ENCODE measurements at regions not wholly inside any gene's neighbourhood (a gene's known extent, or its start where the extent isn't known, plus 50 kb on each side); places are given as distances from the start of the nearest gene placed in this dataset.

DNA sequence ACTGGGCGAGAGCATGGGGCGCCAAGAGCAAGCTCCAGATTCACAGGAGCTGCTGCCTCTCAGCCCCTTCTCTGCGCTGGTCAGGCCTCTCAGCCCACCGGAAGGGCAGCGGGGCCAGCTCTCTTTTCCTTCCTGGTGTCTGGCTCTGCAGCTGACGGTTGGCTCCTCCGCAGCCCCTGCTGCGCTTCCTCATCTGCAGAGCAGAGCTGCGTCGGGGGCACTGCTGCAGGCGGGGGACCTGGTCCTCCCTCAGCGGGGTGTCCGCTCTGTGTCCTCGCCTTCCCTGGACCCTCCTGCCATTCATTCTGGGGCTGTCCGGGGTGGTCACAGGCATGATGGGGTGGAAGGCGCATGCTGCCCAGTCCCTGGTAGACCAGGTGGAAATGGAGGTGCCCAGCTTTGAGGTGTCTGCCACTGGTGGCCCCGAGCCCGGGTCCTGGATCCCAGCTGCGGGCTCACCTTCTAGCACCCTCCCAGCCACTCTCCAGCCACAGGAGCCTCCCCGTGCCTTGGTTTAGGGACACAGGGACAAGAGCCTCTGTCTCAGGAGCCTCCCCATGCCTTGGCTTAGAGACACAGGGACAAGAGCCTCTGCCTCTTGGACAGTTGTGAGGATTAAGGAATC, 84.8 kb downstream of the IRF8 start:
- ChIA-PET POLR2A (interaction anchor here (0.7 kb wide), 1 partner anchor 290 kb away, joined by 4 read pairs; no protein-coding TSS in a partner anchor), CTCF (interaction anchor here (0.6 to 0.7 kb wide), 3 partner anchors 21 to 273 kb away, joined by 3 read pairs; no protein-coding TSS in a partner anchor)
- DNase-seq (no peak), ATAC-seq (no peak)
- H3K4me1 Mint-ChIP-seq: peaks cover 59% of the 10 kb centered on the region
- H3K27ac Mint-ChIP-seq: no peak overlapping the region
- intact Hi-C loops (cut with DNase I, micrococcal nuclease): no loop called here
- H3K27me3 Mint-ChIP-seq: peaks cover 4% of the 10 kb centered on the region
- H3K9me3 Mint-ChIP-seq (ENCODE audit: low read depth): no peaks in the 10 kb centered on the region
- no peaks in the 10 kb centered on the region for H3K36me3 Mint-ChIP-seq (ENCODE audit: low read depth)
- no peak overlapping the region for H3K4me3 Mint-ChIP-seq

DNA sequence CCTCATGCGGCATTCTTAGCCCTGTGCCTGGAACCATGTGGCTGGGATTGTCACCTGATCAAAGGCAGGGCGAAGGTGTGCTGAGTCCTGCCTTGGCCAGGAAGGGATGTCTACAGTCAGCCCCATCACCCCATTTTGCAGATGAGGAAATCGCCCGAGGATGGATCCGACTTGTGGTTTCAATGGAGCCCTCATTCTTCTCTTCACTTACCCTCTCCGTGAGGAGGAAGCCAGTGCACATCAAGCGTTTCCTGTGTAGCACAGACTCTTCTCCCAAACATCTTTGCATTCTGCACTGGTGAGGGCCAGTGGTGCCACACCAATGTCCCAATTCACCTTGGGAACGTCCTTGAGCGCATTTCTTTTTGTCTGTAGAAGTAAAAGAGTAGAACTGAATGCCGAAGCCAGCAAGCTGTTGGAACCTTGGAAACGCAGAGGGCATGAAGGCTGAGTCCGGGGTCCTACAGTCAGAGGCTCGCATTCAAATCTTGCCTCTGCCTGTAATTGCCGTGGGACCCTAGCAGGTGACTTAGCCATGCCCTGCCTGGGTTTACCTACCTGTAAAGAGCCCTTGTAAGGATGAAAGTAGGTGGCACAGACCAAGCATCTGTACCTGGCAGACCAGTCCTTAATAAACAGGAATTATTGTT, 85.4 kb downstream of the IRF8 start:
- intact Hi-C loops (cut with DNase I, micrococcal nuclease): no loop called here
- ChIA-PET POLR2A (interaction anchor here (0.8 kb wide), 1 partner anchor 65 kb away, joined by 3 read pairs; no protein-coding TSS in a partner anchor), CTCF (interaction anchor here (0.6 to 9.9 kb wide), 5 partner anchors 10 to 163 kb away, joined by 3 to 120 read pairs (median 3); no protein-coding TSS in a partner anchor)
- peaks cover 61% of the 10 kb centered on the region for H3K4me1 Mint-ChIP-seq
- DNase-seq: no peak
- no peak overlapping the region for H3K4me3 Mint-ChIP-seq
- peaks cover 4% of the 10 kb centered on the region for H3K27me3 Mint-ChIP-seq
- H3K9me3 Mint-ChIP-seq (ENCODE audit: low read depth): no peaks in the 10 kb centered on the region
- no peak for ATAC-seq
- no peaks in the 10 kb centered on the region for H3K36me3 Mint-ChIP-seq (ENCODE audit: low read depth)
- H3K27ac Mint-ChIP-seq: peak overlapping the region; percentile 99

DNA sequence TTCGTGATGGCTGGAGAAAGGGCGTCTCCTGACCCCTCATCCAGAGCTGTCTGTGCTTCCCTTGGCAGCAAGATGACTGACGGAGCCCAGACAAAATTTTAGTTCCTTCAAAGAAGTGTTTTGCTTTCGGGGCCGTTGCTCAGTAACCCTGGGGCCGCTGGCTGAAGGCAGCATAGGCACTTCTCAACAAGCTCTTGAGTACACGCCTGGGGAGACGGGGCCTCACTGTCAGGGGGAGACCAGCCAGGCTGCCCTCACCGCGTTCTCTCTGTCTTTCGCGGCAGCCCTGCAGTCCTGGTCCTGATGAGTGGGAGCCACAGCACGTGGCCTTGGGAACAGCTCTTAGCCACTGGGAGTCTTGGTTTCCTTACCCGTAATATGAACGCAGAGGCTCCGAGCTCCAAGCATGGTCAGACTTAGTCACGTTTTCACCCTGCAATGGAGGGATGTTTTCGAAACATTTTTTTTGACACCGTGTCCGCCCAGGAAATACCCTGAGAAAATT, 86.0 kb downstream of the IRF8 start:
- intact Hi-C loops (cut with DNase I, micrococcal nuclease): loop anchor here in 1 of 2 experiments (5.0 kb wide), 1 partner anchor 83 kb away; no protein-coding TSS in a partner anchor
- no peak overlapping the region for H3K4me3 Mint-ChIP-seq

DNA sequence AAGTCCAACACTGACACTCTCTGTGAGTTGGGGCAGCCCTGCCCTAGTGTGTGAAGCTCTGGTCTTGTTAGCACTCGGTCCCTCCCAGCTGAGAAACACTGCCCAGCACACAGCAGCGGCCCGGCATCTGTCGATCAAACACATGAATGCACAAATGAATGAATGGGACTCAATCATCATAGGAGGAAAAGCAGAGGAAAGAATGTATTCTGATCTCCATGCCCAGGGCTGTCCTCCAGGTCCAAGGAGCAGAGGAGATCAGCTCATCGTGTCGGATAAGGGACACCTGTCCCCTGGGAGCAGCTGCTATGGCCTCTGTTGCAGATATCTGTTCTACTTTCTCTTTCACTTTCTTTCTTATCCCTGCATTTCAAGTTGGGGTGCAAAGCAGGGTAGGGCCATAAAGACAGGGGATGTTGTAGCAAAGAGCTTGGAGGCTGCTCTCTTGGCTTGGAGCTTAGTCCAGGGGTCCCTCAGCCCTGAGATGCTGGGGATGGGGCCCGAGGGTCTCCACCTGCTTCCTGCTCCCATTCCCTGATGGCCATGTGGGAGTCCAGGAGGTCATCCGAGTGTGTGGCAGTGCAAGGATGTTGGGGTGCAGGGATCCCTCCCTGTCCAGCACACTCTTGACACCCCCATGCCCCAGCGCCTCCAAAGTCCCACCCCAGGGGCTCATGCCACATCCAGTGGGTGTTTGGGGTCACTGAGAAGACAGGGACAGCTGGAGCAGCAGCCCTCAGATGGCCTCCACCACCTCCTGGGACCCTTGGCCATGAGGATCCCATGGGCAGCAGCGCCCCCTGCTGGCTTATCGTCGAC, 88.2 kb downstream of the IRF8 start:
- ChIA-PET POLR2A (interaction anchor here (0.6 to 1.9 kb wide), 2 partner anchors 89 to 165 kb away, joined by 3 to 5 read pairs; no protein-coding TSS in a partner anchor), CTCF (interaction anchor here (0.6 to 9.9 kb wide), 20 partner anchors 10 to 754 kb away, joined by 3 to 120 read pairs (median 4); no protein-coding TSS in a partner anchor)
- no peaks in the 10 kb centered on the region for H3K9me3 Mint-ChIP-seq (ENCODE audit: low read depth)
- no peaks in the 10 kb centered on the region for H3K36me3 Mint-ChIP-seq (ENCODE audit: low read depth)
- no peak overlapping the region for H3K4me3 Mint-ChIP-seq
- H3K27ac Mint-ChIP-seq: peak overlapping the region; percentile 99
- H3K4me1 Mint-ChIP-seq: peaks cover 78% of the 10 kb centered on the region
- DNase-seq (peak; percentile 76), ATAC-seq (peak; percentile 16)
- intact Hi-C loops (cut with DNase I, micrococcal nuclease): loop anchor here (1.0 to 5.0 kb wide), 2 partner anchors 85 to 166 kb away; no protein-coding TSS in a partner anchor
- no peaks in the 10 kb centered on the region for H3K27me3 Mint-ChIP-seq

More for the DNA sequence above, 86.0 kb downstream of the IRF8 start:
- Mint-ChIP-seq H3K9me3 (ENCODE audit: low read depth) (no peaks in the 10 kb centered on the region), H3K4me1 (peaks cover 61% of the 10 kb centered on the region), H3K27ac (peak overlapping the region; percentile 99), H3K36me3 (ENCODE audit: low read depth) (no peaks in the 10 kb centered on the region), H3K27me3 (peaks cover 4% of the 10 kb centered on the region)
- DNase-seq (peak; percentile 41), ATAC-seq (no peak)
- ChIA-PET CTCF (interaction anchor here (0.7 to 9.9 kb wide), 6 partner anchors 8 to 164 kb away, joined by 3 to 120 read pairs (median 6); no protein-coding TSS in a partner anchor), POLR2A (interaction anchor here (0.7 to 0.8 kb wide), 2 partner anchors 49 to 65 kb away, joined by 3 to 4 read pairs; no protein-coding TSS in a partner anchor)

DNA sequence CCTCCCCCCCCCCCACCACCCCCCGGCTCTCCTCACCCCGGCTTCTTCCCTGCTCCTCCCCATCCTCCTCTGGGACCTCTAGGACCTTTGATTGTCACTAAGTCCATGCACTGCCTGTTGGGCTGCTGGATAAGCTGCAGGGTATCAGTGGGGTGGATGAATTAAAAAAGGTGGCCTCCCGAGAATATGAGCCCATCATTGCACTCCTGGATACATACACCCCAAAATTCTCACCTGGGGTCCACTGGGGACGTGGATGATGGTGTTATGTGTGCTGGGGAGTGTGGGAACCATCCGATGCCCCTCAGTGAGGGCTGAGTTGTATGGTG, 88.8 kb downstream of the IRF8 start:
- ATAC-seq: no peak
- no peaks in the 10 kb centered on the region for H3K9me3 Mint-ChIP-seq (ENCODE audit: low read depth)
- peak overlapping the region; percentile 8 for H3K4me3 Mint-ChIP-seq

DNA sequence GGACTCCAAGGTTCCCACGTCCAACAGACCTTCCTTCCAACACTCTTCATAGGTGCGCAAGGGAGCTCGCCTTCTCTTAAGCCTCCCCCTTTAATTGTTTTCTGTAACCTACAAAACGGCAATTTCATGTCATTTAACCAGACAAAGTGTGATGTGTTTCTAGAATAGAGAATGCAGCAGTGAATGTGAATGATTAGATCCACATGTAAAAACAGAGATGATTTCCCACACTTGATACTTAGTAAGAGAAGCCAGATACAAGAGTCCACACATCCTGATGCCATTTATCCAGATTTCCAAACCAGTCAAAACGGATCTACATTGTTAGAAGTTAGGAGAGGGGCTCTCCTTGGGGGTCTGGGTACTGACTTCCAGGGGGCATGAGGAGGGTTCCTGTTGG, 89.3 kb downstream of the IRF8 start:
- no peaks in the 10 kb centered on the region for H3K36me3 Mint-ChIP-seq (ENCODE audit: low read depth)
- no peaks in the 10 kb centered on the region for H3K9me3 Mint-ChIP-seq (ENCODE audit: low read depth)
- POLR2A ChIA-PET: interaction anchor here (1.0 to 2.6 kb wide), 6 partner anchors 11 to 167 kb away, joined by 3 to 13 read pairs (median 5); no protein-coding TSS in a partner anchor
- H3K4me1 Mint-ChIP-seq: peaks cover 84% of the 10 kb centered on the region
- peak; percentile 46 for ATAC-seq
- intact Hi-C loops (cut with DNase I, micrococcal nuclease): loop anchor here (1.0 to 5.0 kb wide), 6 partner anchors 28 to 100 kb away; partner anchors contain the start of gene IRF8 (in 1 of the 2)
- CTCF ChIA-PET: interaction anchor here (0.7 to 9.9 kb wide), 12 partner anchors 10 to 167 kb away, joined by 3 to 120 read pairs (median 6); no protein-coding TSS in a partner anchor
- H3K27ac Mint-ChIP-seq: peak overlapping the region; percentile 99
- DNase-seq: no peak
- peak overlapping the region; percentile 60 for H3K4me3 Mint-ChIP-seq
- H3K27me3 Mint-ChIP-seq: peaks cover 2% of the 10 kb centered on the region

More for the DNA sequence above, 88.8 kb downstream of the IRF8 start:
- no peaks in the 10 kb centered on the region for H3K27me3 Mint-ChIP-seq
- intact Hi-C loops (cut with DNase I, micrococcal nuclease): loop anchor here (1.0 to 5.0 kb wide), 7 partner anchors 29 to 166 kb away; partner anchors contain the start of gene IRF8 (in 1 of the 2)
- H3K36me3 Mint-ChIP-seq (ENCODE audit: low read depth): no peaks in the 10 kb centered on the region
- DNase-seq: no peak
- ChIA-PET CTCF (interaction anchor here (0.6 to 9.9 kb wide), 15 partner anchors 11 to 754 kb away, joined by 3 to 120 read pairs (median 6); no protein-coding TSS in a partner anchor), POLR2A (interaction anchor here (0.6 to 2.6 kb wide), 4 partner anchors 51 to 166 kb away, joined by 3 to 13 read pairs (median 6); no protein-coding TSS in a partner anchor)
- H3K4me1 Mint-ChIP-seq: peaks cover 80% of the 10 kb centered on the region
- peak overlapping the region; percentile 99 for H3K27ac Mint-ChIP-seq

DNA sequence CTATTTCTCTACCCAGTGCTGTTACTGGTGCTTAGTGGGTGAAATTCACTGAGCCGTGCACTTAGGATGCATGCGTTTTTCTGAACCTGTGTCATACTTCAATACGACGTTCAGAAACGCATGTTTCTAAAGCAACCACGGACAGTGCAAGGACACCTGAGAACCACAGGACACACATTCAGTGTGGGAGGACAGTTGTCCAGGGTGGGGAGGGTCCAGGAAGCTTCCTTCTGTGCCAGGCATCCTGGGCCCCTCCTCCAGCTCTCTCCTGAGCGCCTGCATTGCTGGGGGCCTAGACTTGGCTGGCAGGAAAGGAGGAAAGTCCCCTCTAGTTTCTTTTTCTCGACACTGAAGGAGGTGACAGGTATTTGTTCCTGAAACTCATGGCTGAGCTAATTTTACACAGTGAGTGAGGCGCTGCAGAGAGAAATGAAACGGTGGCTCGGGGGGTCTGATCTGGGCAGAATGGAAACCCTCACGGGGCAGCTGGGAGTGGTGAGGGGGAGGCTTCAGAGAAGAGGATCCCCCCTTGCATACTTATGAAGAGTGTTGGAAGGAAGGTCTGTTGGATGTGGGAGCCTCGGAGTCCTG, 89.9 kb downstream of the IRF8 start:
- Mint-ChIP-seq H3K4me3 (peak overlapping the region; percentile 60), H3K4me1 (peaks cover 84% of the 10 kb centered on the region), H3K36me3 (ENCODE audit: low read depth) (no peaks in the 10 kb centered on the region), H3K9me3 (ENCODE audit: low read depth) (no peaks in the 10 kb centered on the region), H3K27ac (peak overlapping the region; percentile 99), H3K27me3 (peaks cover 2% of the 10 kb centered on the region)
- intact Hi-C loops (cut with DNase I, micrococcal nuclease): loop anchor here (1.0 to 5.0 kb wide), 7 partner anchors 27 to 100 kb away; partner anchors contain the start of gene IRF8 (in 1 of the 2)
- CTCF ChIA-PET: interaction anchor here (0.6 to 9.9 kb wide), 14 partner anchors 10 to 314 kb away, joined by 3 to 120 read pairs (median 6); no protein-coding TSS in a partner anchor
- ATAC-seq (peak; percentile 67), DNase-seq (peak; percentile 72)
- POLR2A ChIA-PET: interaction anchor here (0.6 to 2.6 kb wide), 7 partner anchors 10 to 675 kb away, joined by 3 to 13 read pairs (median 4); no protein-coding TSS in a partner anchor

DNA sequence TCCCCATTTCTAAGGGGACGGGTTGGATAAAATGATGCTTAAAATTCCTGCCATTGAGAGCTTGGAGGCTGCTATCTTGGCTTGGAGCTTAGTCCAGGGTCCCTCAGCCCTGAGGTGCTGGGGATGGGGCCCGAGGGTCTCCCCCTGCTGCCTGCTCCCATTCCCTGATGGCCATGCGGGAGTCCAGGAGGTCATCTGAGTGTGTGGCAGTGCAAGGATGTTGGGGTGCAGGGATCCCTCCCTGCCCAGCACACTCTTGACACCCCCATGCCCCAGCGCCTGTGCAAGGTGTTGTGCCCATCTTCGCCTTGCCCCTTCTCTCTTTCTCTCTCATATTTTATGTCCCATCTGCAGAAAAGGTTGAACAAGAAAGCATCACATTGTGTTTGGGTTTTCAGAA, 90.4 kb downstream of the IRF8 start:
- ChIA-PET CTCF (interaction anchor here (0.6 to 9.9 kb wide), 11 partner anchors 9 to 315 kb away, joined by 3 to 120 read pairs (median 6); no protein-coding TSS in a partner anchor), POLR2A (interaction anchor here (0.6 to 2.6 kb wide), 6 partner anchors 10 to 674 kb away, joined by 3 to 13 read pairs (median 4); no protein-coding TSS in a partner anchor)
- H3K27ac Mint-ChIP-seq: peak overlapping the region; percentile 99
- peak overlapping the region; percentile 60 for H3K4me3 Mint-ChIP-seq
- H3K9me3 Mint-ChIP-seq (ENCODE audit: low read depth): no peaks in the 10 kb centered on the region
- no peak for DNase-seq
- ATAC-seq: no peak
- H3K4me1 Mint-ChIP-seq: peaks cover 80% of the 10 kb centered on the region
- intact Hi-C loops (cut with DNase I, micrococcal nuclease): loop anchor here (1.0 to 5.0 kb wide), 5 partner anchors 27 to 101 kb away; no protein-coding TSS in a partner anchor
- peaks cover 2% of the 10 kb centered on the region for H3K27me3 Mint-ChIP-seq
- H3K36me3 Mint-ChIP-seq (ENCODE audit: low read depth): no peaks in the 10 kb centered on the region

DNA sequence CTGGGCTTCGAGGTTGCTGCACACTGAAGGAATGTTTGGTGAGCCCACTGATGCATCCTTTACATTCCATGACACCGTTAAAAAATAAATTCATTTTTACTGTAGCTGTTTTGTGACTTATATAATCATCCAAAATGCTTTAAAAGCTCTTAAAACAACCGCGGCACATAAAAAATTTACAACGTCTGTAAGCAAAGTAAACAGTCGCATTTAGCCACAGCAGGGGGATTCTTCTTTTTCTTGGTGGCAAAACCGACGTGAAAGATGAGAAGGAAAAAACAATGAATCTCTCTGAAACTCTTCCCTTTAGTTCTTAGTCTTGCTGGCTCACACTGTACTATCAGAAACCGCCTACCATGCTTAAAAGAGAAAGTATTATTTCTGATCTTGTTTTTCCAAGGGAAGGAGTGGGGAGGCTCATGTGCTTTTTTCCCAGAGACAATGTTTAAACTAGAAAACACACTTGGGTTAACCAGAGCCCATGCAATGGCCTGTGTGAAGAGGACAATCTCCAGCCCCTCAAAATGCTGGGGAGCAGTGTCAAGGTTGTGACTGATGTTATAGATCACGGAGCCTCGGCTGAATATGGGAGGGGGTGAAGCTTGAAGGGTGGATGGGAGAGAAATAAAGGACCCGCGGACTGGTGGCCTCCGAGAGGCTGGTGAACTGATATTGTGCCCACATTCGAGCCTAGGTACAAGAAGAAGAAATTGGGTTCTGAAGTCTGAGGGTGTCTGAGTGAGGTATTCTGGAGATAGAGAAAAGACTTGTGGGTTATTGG, 91.1 kb downstream of the IRF8 start:
- DNase-seq (no peak), ATAC-seq (peak; percentile 32)
- ChIA-PET CTCF (interaction anchor here (0.6 to 9.9 kb wide), 14 partner anchors 8 to 177 kb away, joined by 3 to 120 read pairs (median 3); no protein-coding TSS in a partner anchor), POLR2A (interaction anchor here (0.8 to 2.6 kb wide), 2 partner anchors 54 to 87 kb away, joined by 5 to 13 read pairs; no protein-coding TSS in a partner anchor)
- Mint-ChIP-seq H3K27me3 (peaks cover 2% of the 10 kb centered on the region), H3K36me3 (ENCODE audit: low read depth) (no peaks in the 10 kb centered on the region), H3K4me1 (peaks cover 79% of the 10 kb centered on the region), H3K9me3 (ENCODE audit: low read depth) (no peaks in the 10 kb centered on the region), H3K27ac (peak overlapping the region; percentile 99), H3K4me3 (peak overlapping the region; percentile 60)
- intact Hi-C loops (cut with DNase I, micrococcal nuclease): loop anchor here (1.0 to 10.0 kb wide), 11 partner anchors 9 to 965 kb away; partner anchors contain the start of gene KIAA0513 (in 1 of the 2)

Data from activated CD4-positive, alpha-beta T cell treated with anti-CD3 and anti-CD28 coated beads for 36 hours (primary cell).